ENCODE measurements at regions not wholly inside any gene's neighbourhood (a gene's known extent, or its start where the extent isn't known, plus 50 kb on each side); places are given as distances from the start of the nearest gene placed in this dataset.
"Not testable (repeated sequence)": the region's sequence is repeated elsewhere in the genome, so short reads cannot be mapped to it uniquely, and the experiment has no call there.

DNA sequence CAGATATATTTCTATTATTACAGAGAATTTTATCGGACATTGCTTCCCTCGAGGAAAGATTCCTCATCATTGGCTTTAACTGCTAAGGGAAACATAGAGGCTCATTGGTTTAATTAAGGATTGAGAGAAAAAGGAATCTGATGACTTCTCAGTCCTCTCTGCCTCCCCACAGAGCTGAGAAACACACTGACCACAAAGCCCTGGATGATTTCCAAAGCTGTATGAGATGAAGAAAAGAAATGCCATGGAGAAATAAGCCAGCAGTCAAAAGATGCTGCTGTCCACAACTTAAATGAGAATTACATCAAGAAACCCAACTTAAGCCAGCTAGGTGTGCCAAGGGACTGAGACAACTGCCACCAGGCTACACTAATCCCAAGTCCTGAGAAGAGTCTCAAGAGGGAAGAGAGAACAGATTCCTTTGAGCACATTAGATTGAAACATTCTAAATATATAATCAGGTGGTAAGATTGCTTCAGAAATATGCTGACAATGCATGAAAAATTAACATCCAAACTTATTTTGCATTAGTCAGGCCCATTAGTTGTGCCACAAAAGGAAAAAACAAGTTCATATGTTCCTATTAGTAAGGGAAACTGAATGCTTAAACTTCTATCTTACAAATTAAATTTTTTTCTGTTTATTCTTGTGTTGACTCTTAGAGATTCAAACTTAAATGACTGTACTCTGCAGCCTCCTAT is 308.1 kb upstream of the CYRIA start:
- Histone ChIP-seq H3K36me3 (no peaks in the 10 kb centered on the region), H3K4me3 (no peak overlapping the region), H3K4me1 (no peaks in the 10 kb centered on the region), H3K27ac (no peak overlapping the region), H3K9me3 (no peaks in the 10 kb centered on the region), H3K27me3 (no peaks in the 10 kb centered on the region)
- 84 to 88% (median 87%) methylated on average over 2 of the region's 2 CpGs for WGBS, 5 donors
- intact Hi-C loops (cut with DNase I; ENCODE audit: low total_unique reads), result no loop called here
- no peak for DNase-seq
- TF ChIP-seq, protein P1, sequence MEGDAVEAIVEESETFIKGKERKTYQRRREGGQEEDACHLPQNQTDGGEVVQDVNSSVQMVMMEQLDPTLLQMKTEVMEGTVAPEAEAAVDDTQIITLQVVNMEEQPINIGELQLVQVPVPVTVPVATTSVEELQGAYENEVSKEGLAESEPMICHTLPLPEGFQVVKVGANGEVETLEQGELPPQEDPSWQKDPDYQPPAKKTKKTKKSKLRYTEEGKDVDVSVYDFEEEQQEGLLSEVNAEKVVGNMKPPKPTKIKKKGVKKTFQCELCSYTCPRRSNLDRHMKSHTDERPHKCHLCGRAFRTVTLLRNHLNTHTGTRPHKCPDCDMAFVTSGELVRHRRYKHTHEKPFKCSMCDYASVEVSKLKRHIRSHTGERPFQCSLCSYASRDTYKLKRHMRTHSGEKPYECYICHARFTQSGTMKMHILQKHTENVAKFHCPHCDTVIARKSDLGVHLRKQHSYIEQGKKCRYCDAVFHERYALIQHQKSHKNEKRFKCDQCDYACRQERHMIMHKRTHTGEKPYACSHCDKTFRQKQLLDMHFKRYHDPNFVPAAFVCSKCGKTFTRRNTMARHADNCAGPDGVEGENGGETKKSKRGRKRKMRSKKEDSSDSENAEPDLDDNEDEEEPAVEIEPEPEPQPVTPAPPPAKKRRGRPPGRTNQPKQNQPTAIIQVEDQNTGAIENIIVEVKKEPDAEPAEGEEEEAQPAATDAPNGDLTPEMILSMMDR (IDR thresholded peaks at IDR 0.05), result no peak
- no peak for TF ChIP-seq POLR2AphosphoS5 (IDR thresholded peaks at IDR 0.05)
- TF ChIP-seq POLR2A (IDR thresholded peaks at IDR 0.05), result no peak
- no peak for TF ChIP-seq EP300 (IDR thresholded peaks at IDR 0.05)

DNA sequence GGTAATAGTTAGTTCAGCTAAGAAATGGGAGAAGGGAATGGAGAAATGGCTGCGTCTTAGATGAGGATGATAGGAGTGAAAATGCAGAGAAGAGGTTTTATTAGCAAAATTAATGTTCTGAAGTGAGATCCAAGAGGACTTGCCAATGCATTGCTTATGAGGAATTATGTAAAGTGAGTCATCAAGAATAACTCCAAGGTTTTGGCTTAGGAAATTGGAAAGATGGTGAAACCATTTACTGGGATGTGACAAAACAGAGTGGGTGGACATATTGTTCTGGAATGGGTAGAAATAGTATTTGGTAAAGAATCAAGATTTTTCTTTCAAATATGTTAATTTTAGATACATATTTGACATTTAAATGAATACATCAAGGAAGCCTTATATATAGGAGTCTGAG is 306.6 kb upstream of the CYRIA start:
- DNase-seq, result no peak
- Histone ChIP-seq H3K4me3 (no peak overlapping the region), H3K27me3 (no peaks in the 10 kb centered on the region), H3K36me3 (no peaks in the 10 kb centered on the region), H3K4me1 (no peaks in the 10 kb centered on the region), H3K9me3 (no peaks in the 10 kb centered on the region), H3K27ac (no peak overlapping the region)
- TF ChIP-seq, protein P1 (IDR thresholded peaks at IDR 0.05), result no peak
- 90 to 100% (median 93%) methylated on average over 1 of the region's 1 CpG for WGBS, 5 donors
- intact Hi-C loops (cut with DNase I; ENCODE audit: low total_unique reads), result no loop called here

DNA sequence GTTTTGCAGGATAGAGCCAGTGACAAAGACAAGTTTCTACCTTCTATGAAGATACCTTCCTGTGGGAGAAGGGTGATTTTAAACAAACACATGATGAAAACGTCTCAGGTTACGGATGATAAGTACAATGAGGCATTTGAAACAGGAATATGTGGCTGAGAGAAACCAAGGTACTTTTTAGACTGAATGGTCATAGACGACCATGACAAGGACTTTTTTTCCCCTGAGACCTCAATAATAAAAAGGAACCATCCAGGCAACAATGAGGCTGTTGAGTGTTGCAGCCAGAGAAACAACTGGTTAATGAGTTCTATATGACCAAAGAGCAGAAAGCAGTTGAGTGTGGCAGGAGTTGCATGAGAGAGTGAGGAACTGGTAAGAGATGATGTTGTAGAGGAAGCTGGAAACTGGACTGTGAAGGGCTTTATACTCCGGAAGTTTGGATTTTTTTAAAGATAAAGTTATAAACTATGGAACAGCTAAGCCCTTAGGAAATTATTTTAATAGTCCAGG is 306.1 kb upstream of the CYRIA start:
- Histone ChIP-seq H3K27ac (no peak overlapping the region), H3K27me3 (no peaks in the 10 kb centered on the region), H3K9me3 (no peaks in the 10 kb centered on the region), H3K4me1 (no peaks in the 10 kb centered on the region), H3K4me3 (no peak overlapping the region), H3K36me3 (no peaks in the 10 kb centered on the region)
- intact Hi-C loops (cut with DNase I; ENCODE audit: low total_unique reads), result no loop called here
- DNase-seq, result no peak
- 66 to 71% (median 68%) methylated on average over 4 of the region's 4 CpGs for WGBS, 5 donors
- TF ChIP-seq POLR2AphosphoS5 (IDR thresholded peaks at IDR 0.05) (no peak), POLR2A (IDR thresholded peaks at IDR 0.05) (no peak), EP300 (IDR thresholded peaks at IDR 0.05) (no peak)
- TF ChIP-seq, protein P1 (IDR thresholded peaks at IDR 0.05), result no peak

DNA sequence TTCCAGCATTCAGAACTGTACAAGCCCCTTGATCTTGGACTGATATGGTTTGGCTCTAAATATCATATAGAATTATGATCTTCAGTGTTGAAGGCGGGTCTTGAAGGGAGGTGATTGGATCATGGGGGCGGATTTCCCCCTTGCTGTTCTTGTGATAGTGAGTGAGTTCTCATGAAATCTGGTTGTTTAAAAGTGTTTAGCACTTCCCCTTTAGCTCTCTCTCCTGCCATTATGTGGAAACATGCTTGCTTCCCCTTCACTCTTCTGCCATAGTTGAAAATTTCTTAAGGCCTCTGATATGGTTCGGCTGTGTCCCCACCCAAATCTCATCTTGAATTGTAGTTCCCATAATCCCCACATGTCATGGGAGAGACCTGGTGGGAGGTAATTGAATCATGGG is 305.3 kb upstream of the CYRIA start:
- intact Hi-C loops (cut with DNase I; ENCODE audit: low total_unique reads); H3K4me1 ChIP-seq; H3K9me3 ChIP-seq; H3K27me3 ChIP-seq; DNase-seq; H3K4me3 ChIP-seq; H3K36me3 ChIP-seq; H3K27ac ChIP-seq: not testable (repeated sequence)
- WGBS, 5 donors, result 83 to 91% (median 85%) methylated on average over 3 of the region's 3 CpGs

DNA sequence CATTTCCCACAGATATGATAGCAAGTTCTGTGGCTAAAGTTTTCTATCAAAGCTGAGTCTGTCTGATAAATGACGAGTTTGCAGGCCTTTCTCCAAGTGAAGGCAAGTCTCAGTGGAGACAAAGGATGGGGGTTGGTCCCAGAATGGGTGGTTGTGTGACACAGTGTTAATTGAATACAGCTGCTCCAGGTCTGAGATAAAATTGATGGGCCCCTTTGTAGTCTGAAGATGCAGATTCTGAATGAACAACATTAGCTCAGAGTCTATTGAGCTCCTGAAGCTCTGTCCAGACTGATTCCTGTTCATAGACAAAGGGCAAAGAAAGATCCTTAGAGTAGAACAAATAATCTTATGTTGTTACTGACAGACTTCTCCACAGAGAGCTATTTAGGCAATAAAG is 296.9 kb upstream of the CYRIA start:
- H3K27ac ChIP-seq, result no peak overlapping the region
- no peaks in the 10 kb centered on the region for H3K4me1 ChIP-seq
- intact Hi-C loops (cut with DNase I; ENCODE audit: low total_unique reads), result no loop called here
- DNase-seq, result no peak
- H3K27me3 ChIP-seq, result no peaks in the 10 kb centered on the region
- TF ChIP-seq POLR2A (IDR thresholded peaks at IDR 0.05), result no peak
- TF ChIP-seq EP300 (IDR thresholded peaks at IDR 0.05), result no peak
- TF ChIP-seq, protein P1 (IDR thresholded peaks at IDR 0.05), result no peak
- TF ChIP-seq POLR2AphosphoS5 (IDR thresholded peaks at IDR 0.05), result no peak
- no peak overlapping the region for H3K4me3 ChIP-seq
- WGBS, 5 donors, result 37 to 47% (median 42%) methylated on average over 1 of the region's 1 CpG
- no peaks in the 10 kb centered on the region for H3K36me3 ChIP-seq
- H3K9me3 ChIP-seq, result no peaks in the 10 kb centered on the region

All from stomach (tissue), 8 donors.